Ascending aorta (tissue), 2 donors: ENCODE measurements at regions not wholly inside any gene's neighbourhood (a gene's known extent, or its start where the extent isn't known, plus 50 kb on each side); places are given as distances from the start of the nearest gene placed in this dataset.

Experiments used
- DNase-seq, 2 donors: peaks; one replicate each; pipeline ENCODE4 v3.0.0-alpha.2; 2019; ENCODE audit warnings: low spot score in 2 of 2
- H3K27ac ChIP-seq, 2 donors: fragments of 200-600 bp; sonication (generic); one replicate each; pipeline ENCODE4 v1.5.1; 2016 to 2017; ENCODE audit warnings: mild to moderate bottlenecking in 1 of 2
- H3K27me3 ChIP-seq: fragments of 200-600 bp; sonication (generic); one replicate; pipeline ENCODE4 v1.5.1; 2017
- H3K36me3 ChIP-seq, 2 donors: fragments of 200-600 bp; sonication (generic); one replicate each; pipeline ENCODE4 v1.5.1; 2016
- H3K4me1 ChIP-seq, 2 donors: fragments of 200-600 bp; sonication (generic); one replicate each; pipeline ENCODE4 v1.5.1; 2016 to 2017; ENCODE audit warnings: mild to moderate bottlenecking in 1 of 2
- H3K4me3 ChIP-seq, 2 donors: fragments of 200-600 bp; sonication (generic); one replicate each; pipeline ENCODE4 v1.5.1; 2016 to 2017; ENCODE audit warnings: mild to moderate bottlenecking in 1 of 2
- H3K9me3 ChIP-seq, 2 donors: fragments of 200-600 bp; sonication (generic); one replicate each; pipeline ENCODE4 v1.5.1; 2016
- CTCF ChIP-seq, 3 experiments: fragments of 200-600 bp in 2 of 3; fragments of 450-650 bp in 1 of 3; sonication (generic) in 2 of 3; IDR thresholded peaks; one replicate each; pipeline ENCODE4 v1.5.1; 2016 to 2019; ENCODE audit warnings: antibody characterized with exemption in 3 of 3, mild to moderate bottlenecking in 1 of 3, moderate library complexity in 1 of 3
- intact Hi-C: fragments of 100-400 bp; cut with DNase I; formaldehyde crosslinking; loops from one replicate; pipeline ENCODE4 v1.15.1; 2023

- Histone ChIP-seq H3K4me1 (peaks cover 0 to 3% of the 10 kb centered on the region in 2 donors), H3K36me3 (no peaks in the 10 kb centered on the region), H3K4me3 (no peak overlapping the region), H3K9me3 (peaks cover 0 to 3% of the 10 kb centered on the region in 2 donors), H3K27me3 (no peaks in the 10 kb centered on the region), H3K27ac (no peak overlapping the region)
- no peak for TF ChIP-seq CTCF (IDR thresholded peaks at IDR 0.05)
- DNase-seq: no peak
- intact Hi-C loops: loop anchor here (10.0 kb wide), 1 partner anchor 500 kb away; no protein-coding TSS in a partner anchor
These were observed 50.4 kb upstream of the TBL1X start for GRCh38 chrX:9414416-9414815.
